ENCODE measurements at regions not wholly inside any gene's neighbourhood (a gene's known extent, or its start where the extent isn't known, plus 50 kb on each side); places are given as distances from the start of the nearest gene placed in this dataset.

GRCh38 chr17:13085578-13085977, 67.8 kb upstream of the ELAC2 start:
- DNase-seq (ENCODE audit: low spot score) = no peak

- no peak for DNase-seq (ENCODE audit: low spot score)
Observed at GRCh38 chr17:13084420-13084819, 66.6 kb upstream of the ELAC2 start.

GRCh38 chr17:13078591-13079385, 61.0 kb upstream of the ELAC2 start:
- DNase-seq (ENCODE audit: low spot score) = peak; percentile 43

- no peak for DNase-seq (ENCODE audit: low spot score)
Observed at GRCh38 chr17:13076905-13077304, 59.1 kb upstream of the ELAC2 start.

GRCh38 chr17:13074026-13074425, 56.2 kb upstream of the ELAC2 start:
- DNase-seq (ENCODE audit: low spot score) = peak; percentile 49

GRCh38 chr17:13073018-13073417, 55.2 kb upstream of the ELAC2 start:
- DNase-seq (ENCODE audit: low spot score) = no peak

- no peak for DNase-seq (ENCODE audit: low spot score)
Observed at GRCh38 chr17:13070732-13071131, 52.9 kb upstream of the ELAC2 start.

- DNase-seq (ENCODE audit: low spot score) = no peak
Observed at GRCh38 chr17:13067629-13068303, 49.9 kb upstream of the ELAC2 start.

Measured in AG08395 (cell line).